Caco-2 (cell line): ENCODE measurements at regions not wholly inside any gene's neighbourhood (a gene's known extent, or its start where the extent isn't known, plus 50 kb on each side); places are given as distances from the start of the nearest gene placed in this dataset.

Experiments used
- BruUV-seq: library from RNA; stranded (reverse); fragments of 400-500 nt; replicated peaks from 2 replicates; lab custom pipeline; 2021; lab: Mats Ljungman, UMichigan
- CTCF ChIA-PET: fragments of 300-600 bp; sonication (Branson Sonifier 250); formaldehyde crosslinking; loops from one replicate; lab custom pipeline; 2022; ENCODE audit warnings: antibody characterized with exemption; lab: Charles Lee
- POLR2A ChIA-PET: fragments of 300-600 bp; sonication (Branson Sonifier 250); formaldehyde crosslinking; loops from one replicate; lab custom pipeline; 2022; ENCODE audit warnings: antibody characterized with exemption; lab: Charles Lee
- DNase-seq, 2 experiments: peaks; one replicate each; pipeline versions ENCODE4 v3.0.0 to v3.0.0-alpha.2; 2020 to 2022
- H3K27me3 ChIP-seq: replicated peaks from 2 replicates; pipeline ENCODE4 v1.6.0; 2011; ENCODE audit warnings: low read length; ENCODE audit not compliant: control insufficient read depth, insufficient read depth
- H3K36me3 ChIP-seq: 2 replicates; pipeline ENCODE4 v1.5.1; 2011; ENCODE audit warnings: low read length; ENCODE audit not compliant: control insufficient read depth, insufficient read depth
- H3K4me1 ChIP-seq: fragments of 250-450 bp; sonication (Bioruptor Pico); 2 replicates; pipeline ENCODE4 v1.5.1; 2020; ENCODE audit warnings: mild to moderate bottlenecking
- H3K4me3 ChIP-seq: 2 replicates; pipeline ENCODE4 v1.5.1; 2011; ENCODE audit warnings: low read depth, mild to moderate bottlenecking, control low read depth, low read length
- H3K9me3 ChIP-seq: fragments of 250-450 bp; sonication (Bioruptor Pico); 2 replicates; pipeline ENCODE4 v1.5.1; 2020; ENCODE audit warnings: mild to moderate bottlenecking, moderate library complexity
- H3K27ac Mint-ChIP-seq: one replicate; pipeline ENCODE4 v1.8.0; 2022; ENCODE audit warnings: mixed read lengths; ENCODE audit not compliant: unreplicated experiment
- H3K27me3 Mint-ChIP-seq: one replicate; pipeline ENCODE4 v1.8.0; 2022; ENCODE audit warnings: mixed read lengths; ENCODE audit not compliant: insufficient read depth, unreplicated experiment
- H3K36me3 Mint-ChIP-seq: one replicate; pipeline ENCODE4 v1.8.0; 2022; ENCODE audit warnings: mild to moderate bottlenecking, mixed read lengths; ENCODE audit not compliant: insufficient read depth, unreplicated experiment
- H3K4me1 Mint-ChIP-seq: one replicate; pipeline ENCODE4 v1.8.0; 2022; ENCODE audit warnings: low read depth, mixed read lengths; ENCODE audit not compliant: unreplicated experiment
- H3K4me3 Mint-ChIP-seq: one replicate; pipeline ENCODE4 v1.8.0; 2022; ENCODE audit warnings: mild to moderate bottlenecking, moderate library complexity, mixed read lengths; ENCODE audit not compliant: unreplicated experiment
- H3K9me3 Mint-ChIP-seq: one replicate; pipeline ENCODE4 v1.8.0; 2022; ENCODE audit warnings: mixed read lengths; ENCODE audit not compliant: unreplicated experiment
- intact Hi-C: fragments of 100-400 bp; cut with micrococcal nuclease; formaldehyde crosslinking; loops from one replicate; pipeline ENCODE4 v1.10.0; 2022; ENCODE audit not compliant: unreplicated experiment
- TF ChIP-seq, protein P1 (sequence below), 2 experiments: fragments of 200-600 bp in 1 of 2; IDR thresholded peaks; 1 replicate in 1 of 2; 2 replicates in 1 of 2; pipeline versions ENCODE4 v1.5.1 to v1.8.0; 2011 to 2022; ENCODE audit warnings: antibody characterized with exemption in 1 of 2, control low read depth in 1 of 2, inconsistent platforms in 1 of 2, low read depth in 1 of 2, low read length in 1 of 2, mild to moderate bottlenecking in 1 of 2, moderate library complexity in 1 of 2; ENCODE audit not compliant: insufficient read depth in 1 of 2, severe bottlenecking in 1 of 2, unreplicated experiment in 1 of 2

DNA sequence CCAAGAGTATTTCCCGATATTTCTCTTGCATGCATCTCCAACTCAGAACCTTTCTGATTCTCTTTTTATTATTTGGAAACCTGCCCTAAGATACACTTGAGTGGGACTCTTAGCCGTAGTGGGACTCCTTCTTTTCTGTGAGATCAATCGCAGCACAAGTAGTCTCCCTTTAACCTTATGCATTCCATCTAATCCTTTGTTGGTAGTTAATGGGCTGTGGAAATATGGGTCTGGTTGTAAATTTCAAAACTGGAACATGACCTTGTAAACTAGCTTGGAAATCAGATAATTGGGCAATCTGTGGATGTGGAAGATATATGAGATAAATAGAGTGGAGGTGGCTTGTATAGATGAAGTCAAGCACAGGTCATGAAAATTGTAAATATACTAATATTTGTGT, 350.0 kb downstream of the NDFIP2 start:
- intact Hi-C loops: no loop called here
- no TSS peak for BruUV-seq
- POLR2A ChIA-PET: no interaction called here

DNA sequence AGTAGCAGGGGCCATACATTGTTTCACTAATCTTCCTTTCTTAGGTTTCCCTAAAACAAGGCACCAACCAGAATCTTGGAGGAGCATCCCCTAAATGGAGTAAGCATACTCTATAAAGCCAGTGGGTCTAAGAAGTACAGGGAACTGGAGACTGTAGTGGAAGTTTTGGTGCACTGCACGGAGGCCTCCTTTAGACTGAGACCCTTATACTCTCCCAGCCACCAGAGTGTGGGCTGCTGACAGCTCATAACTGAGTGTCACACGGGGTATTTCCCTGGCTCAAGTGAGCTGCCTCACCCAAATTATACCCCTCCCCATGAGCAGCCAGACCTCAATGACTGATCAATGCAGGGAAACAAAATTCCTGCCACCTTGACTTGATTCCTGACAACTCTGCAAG, 349.5 kb downstream of the NDFIP2 start:
- H3K9me3 ChIP-seq: no peaks in the 10 kb centered on the region
- no peaks in the 10 kb centered on the region for H3K36me3 Mint-ChIP-seq
- DNase-seq: no peak
- H3K36me3 ChIP-seq: no peaks in the 10 kb centered on the region; the same call in 1 of the 2 replicates
- BruUV-seq: no TSS peak
- no peaks in the 10 kb centered on the region for H3K27me3 Mint-ChIP-seq
- no peak overlapping the region for H3K27ac Mint-ChIP-seq
- ChIA-PET POLR2A (no interaction called here), CTCF (no interaction called here)
- no peaks in the 10 kb centered on the region for H3K4me1 Mint-ChIP-seq
- H3K4me3 ChIP-seq: no peak overlapping the region
- H3K4me1 ChIP-seq: no peaks in the 10 kb centered on the region; the same call in 1 of the 2 replicates
- H3K9me3 Mint-ChIP-seq: peaks cover 8% of the 10 kb centered on the region
- intact Hi-C loops: no loop called here
- no peak overlapping the region for H3K4me3 Mint-ChIP-seq
- TF ChIP-seq, protein P1, sequence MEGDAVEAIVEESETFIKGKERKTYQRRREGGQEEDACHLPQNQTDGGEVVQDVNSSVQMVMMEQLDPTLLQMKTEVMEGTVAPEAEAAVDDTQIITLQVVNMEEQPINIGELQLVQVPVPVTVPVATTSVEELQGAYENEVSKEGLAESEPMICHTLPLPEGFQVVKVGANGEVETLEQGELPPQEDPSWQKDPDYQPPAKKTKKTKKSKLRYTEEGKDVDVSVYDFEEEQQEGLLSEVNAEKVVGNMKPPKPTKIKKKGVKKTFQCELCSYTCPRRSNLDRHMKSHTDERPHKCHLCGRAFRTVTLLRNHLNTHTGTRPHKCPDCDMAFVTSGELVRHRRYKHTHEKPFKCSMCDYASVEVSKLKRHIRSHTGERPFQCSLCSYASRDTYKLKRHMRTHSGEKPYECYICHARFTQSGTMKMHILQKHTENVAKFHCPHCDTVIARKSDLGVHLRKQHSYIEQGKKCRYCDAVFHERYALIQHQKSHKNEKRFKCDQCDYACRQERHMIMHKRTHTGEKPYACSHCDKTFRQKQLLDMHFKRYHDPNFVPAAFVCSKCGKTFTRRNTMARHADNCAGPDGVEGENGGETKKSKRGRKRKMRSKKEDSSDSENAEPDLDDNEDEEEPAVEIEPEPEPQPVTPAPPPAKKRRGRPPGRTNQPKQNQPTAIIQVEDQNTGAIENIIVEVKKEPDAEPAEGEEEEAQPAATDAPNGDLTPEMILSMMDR (IDR thresholded peaks at IDR 0.05; ENCODE audit: insufficient read depth in 1 of 2, low read depth in 1 of 2, low read length in 1 of 2, severe bottlenecking in 1 of 2, unreplicated experiment in 1 of 2): no peak
- H3K27me3 ChIP-seq: no peaks in the 10 kb centered on the region

More for the DNA sequence above, 350.0 kb downstream of the NDFIP2 start:
- Histone ChIP-seq H3K9me3 (no peaks in the 10 kb centered on the region), H3K36me3 (no peaks in the 10 kb centered on the region), H3K4me3 (no peak overlapping the region), H3K4me1 (no peaks in the 10 kb centered on the region; the same call in 1 of the 2 replicates), H3K27me3 (no peaks in the 10 kb centered on the region)
- DNase-seq: no peak
- CTCF ChIA-PET: no interaction called here
- no peaks in the 10 kb centered on the region for H3K27me3 Mint-ChIP-seq
- no peak overlapping the region for H3K4me3 Mint-ChIP-seq
- peaks cover 4% of the 10 kb centered on the region for H3K9me3 Mint-ChIP-seq
- no peak overlapping the region for H3K27ac Mint-ChIP-seq
- no peaks in the 10 kb centered on the region for H3K36me3 Mint-ChIP-seq
- no peaks in the 10 kb centered on the region for H3K4me1 Mint-ChIP-seq
- TF ChIP-seq, protein P1 (IDR thresholded peaks at IDR 0.05; ENCODE audit: insufficient read depth in 1 of 2, low read depth in 1 of 2, low read length in 1 of 2, severe bottlenecking in 1 of 2, unreplicated experiment in 1 of 2): no peak

DNA sequence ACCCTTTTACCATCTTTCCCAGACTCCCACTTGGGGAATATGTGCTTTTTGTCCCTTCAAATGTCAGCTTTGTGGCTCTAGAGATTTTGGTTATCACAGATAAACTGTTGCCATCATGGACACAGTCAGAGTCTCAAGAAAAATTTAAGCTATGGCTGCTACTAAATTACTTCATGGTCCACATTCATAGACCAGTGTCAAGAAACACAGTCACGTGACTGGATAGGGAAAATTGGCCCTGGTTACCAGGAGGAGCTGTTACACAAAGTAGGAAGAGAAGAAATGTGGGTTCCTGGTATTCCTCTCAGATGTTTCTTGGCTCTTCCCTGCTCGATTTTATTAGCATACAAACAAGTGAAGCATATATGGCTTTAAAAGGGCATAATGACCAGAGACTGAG, 348.9 kb downstream of the NDFIP2 start:
- Mint-ChIP-seq H3K9me3 (peaks cover 8% of the 10 kb centered on the region), H3K27me3 (no peaks in the 10 kb centered on the region), H3K36me3 (no peaks in the 10 kb centered on the region), H3K4me3 (no peak overlapping the region), H3K27ac (no peak overlapping the region), H3K4me1 (no peaks in the 10 kb centered on the region)
- TF ChIP-seq, protein P1 (IDR thresholded peaks at IDR 0.05; ENCODE audit: insufficient read depth in 1 of 2, low read depth in 1 of 2, low read length in 1 of 2, severe bottlenecking in 1 of 2, unreplicated experiment in 1 of 2): no peak
- Histone ChIP-seq H3K9me3 (no peaks in the 10 kb centered on the region), H3K36me3 (no peaks in the 10 kb centered on the region; the same call in 1 of the 2 replicates), H3K4me3 (no peak overlapping the region), H3K27me3 (no peaks in the 10 kb centered on the region), H3K4me1 (no peaks in the 10 kb centered on the region; the same call in 1 of the 2 replicates)
- intact Hi-C loops: no loop called here
- no peak for DNase-seq
- no TSS peak for BruUV-seq
- ChIA-PET POLR2A (no interaction called here), CTCF (no interaction called here)
